IPS-20b (cell line): ENCODE measurements at regions not wholly inside any gene's neighbourhood (a gene's known extent, or its start where the extent isn't known, plus 50 kb on each side); places are given as distances from the start of the nearest gene placed in this dataset.

Source experiments
- H3K27ac ChIP-seq: one replicate; pipeline ENCODE4 v1.5.1; 2013; ENCODE audit warnings: low read length
- H3K27me3 ChIP-seq: 2 replicates; pipeline ENCODE4 v1.6.1; 2013; ENCODE audit warnings: mild to moderate bottlenecking, low read length, inconsistent platforms; ENCODE audit not compliant: insufficient read depth
- H3K36me3 ChIP-seq: 2 replicates; pipeline ENCODE4 v1.6.1; 2013; ENCODE audit warnings: low read depth, mild to moderate bottlenecking, inconsistent platforms, low read length, moderate library complexity; ENCODE audit not compliant: insufficient read depth
- H3K4me1 ChIP-seq: 2 replicates; pipeline ENCODE4 v1.6.1; 2013; ENCODE audit warnings: mild to moderate bottlenecking, control low read depth, inconsistent platforms, low read length, moderate library complexity; ENCODE audit not compliant: insufficient read depth
- H3K4me3 ChIP-seq: 2 replicates; pipeline ENCODE4 v1.5.1; 2013; ENCODE audit warnings: mild to moderate bottlenecking, low read length, inconsistent platforms
- H3K9ac ChIP-seq: 2 replicates; pipeline ENCODE4 v1.6.1; 2013; ENCODE audit warnings: low read depth, mild to moderate bottlenecking, inconsistent platforms, low read length, moderate library complexity
- H3K9me3 ChIP-seq: 2 replicates; pipeline ENCODE4 v1.6.1; 2013; ENCODE audit warnings: mild to moderate bottlenecking, low read depth, low read length, inconsistent platforms; ENCODE audit not compliant: insufficient read depth

- H3K9me3 ChIP-seq = no peaks in the 10 kb centered on the region; the same call in 1 of the 2 replicates
- no peak overlapping the region for H3K27ac ChIP-seq
- H3K4me1 ChIP-seq = peaks cover 6% of the 10 kb centered on the region
- no peak overlapping the region for H3K9ac ChIP-seq
- no peak overlapping the region for H3K4me3 ChIP-seq
- no peaks in the 10 kb centered on the region for H3K27me3 ChIP-seq
- no peaks in the 10 kb centered on the region for H3K36me3 ChIP-seq
Measured at GRCh38 chr3:194925614-194926013, 239.9 kb downstream of the FAM43A start.

GRCh38 chr3:194928227-194928626 lies 242.5 kb downstream of the FAM43A start:
- H3K27me3 ChIP-seq = no peaks in the 10 kb centered on the region
- H3K9me3 ChIP-seq = peaks cover 7% of the 10 kb centered on the region
- H3K36me3 ChIP-seq = no peaks in the 10 kb centered on the region
- no peak overlapping the region for H3K9ac ChIP-seq
- peaks cover 6% of the 10 kb centered on the region for H3K4me1 ChIP-seq
- no peak overlapping the region for H3K4me3 ChIP-seq
- H3K27ac ChIP-seq = no peak overlapping the region

GRCh38 chr3:194928831-194929577 lies 243.3 kb downstream of the FAM43A start:
- Histone ChIP-seq H3K4me1 (peaks cover 9% of the 10 kb centered on the region), H3K9me3 (peaks cover 7% of the 10 kb centered on the region), H3K27ac (no peak overlapping the region)

GRCh38 chr3:194929578-194929960 lies 243.9 kb downstream of the FAM43A start:
- H3K9ac ChIP-seq = no peak overlapping the region
- peaks cover 9% of the 10 kb centered on the region for H3K4me1 ChIP-seq
- no peak overlapping the region for H3K4me3 ChIP-seq
- no peak overlapping the region for H3K27ac ChIP-seq
- peaks cover 7% of the 10 kb centered on the region for H3K9me3 ChIP-seq
- H3K27me3 ChIP-seq = no peaks in the 10 kb centered on the region
- no peaks in the 10 kb centered on the region for H3K36me3 ChIP-seq

More at GRCh38 chr3:194928831-194929577, 243.3 kb downstream of the FAM43A start:
- Histone ChIP-seq H3K27me3 (no peaks in the 10 kb centered on the region), H3K36me3 (no peaks in the 10 kb centered on the region), H3K4me3 (no peak overlapping the region), H3K9ac (no peak overlapping the region)

GRCh38 chr3:194930377-194931204 lies 244.9 kb downstream of the FAM43A start:
- no peaks in the 10 kb centered on the region for H3K27me3 ChIP-seq
- no peaks in the 10 kb centered on the region for H3K36me3 ChIP-seq
- H3K4me1 ChIP-seq = peaks cover 7% of the 10 kb centered on the region
- no peak overlapping the region for H3K9ac ChIP-seq
- H3K9me3 ChIP-seq = peaks cover 7% of the 10 kb centered on the region
- H3K27ac ChIP-seq = no peak overlapping the region
- H3K4me3 ChIP-seq = no peak overlapping the region

- Histone ChIP-seq H3K27me3 (no peaks in the 10 kb centered on the region), H3K27ac (no peak overlapping the region), H3K9ac (no peak overlapping the region), H3K36me3 (no peaks in the 10 kb centered on the region), H3K4me1 (peaks cover 3% of the 10 kb centered on the region; the same call in 1 of the 2 replicates), H3K9me3 (peaks cover 7% of the 10 kb centered on the region), H3K4me3 (no peak overlapping the region)
Measured at GRCh38 chr3:194931347-194931746, 245.7 kb downstream of the FAM43A start.

GRCh38 chr3:194931865-194932264 lies 246.2 kb downstream of the FAM43A start:
- Histone ChIP-seq H3K9me3 (peaks cover 7% of the 10 kb centered on the region), H3K4me3 (no peak overlapping the region), H3K27me3 (no peaks in the 10 kb centered on the region), H3K9ac (no peak overlapping the region), H3K36me3 (no peaks in the 10 kb centered on the region), H3K27ac (no peak overlapping the region), H3K4me1 (peaks cover 3% of the 10 kb centered on the region; the same call in 1 of the 2 replicates)

- Histone ChIP-seq H3K4me3 (no peak overlapping the region), H3K27ac (no peak overlapping the region), H3K36me3 (no peaks in the 10 kb centered on the region), H3K9me3 (peaks cover 7% of the 10 kb centered on the region), H3K4me1 (peaks cover 3% of the 10 kb centered on the region; the same call in 1 of the 2 replicates), H3K27me3 (no peaks in the 10 kb centered on the region), H3K9ac (no peak overlapping the region)
Measured at GRCh38 chr3:194933465-194933864, 247.8 kb downstream of the FAM43A start.

- H3K27me3 ChIP-seq = no peaks in the 10 kb centered on the region
- H3K9me3 ChIP-seq = peaks cover 7% of the 10 kb centered on the region
- H3K9ac ChIP-seq = no peak overlapping the region
Measured at GRCh38 chr3:194935061-194935460, 249.4 kb downstream of the FAM43A start.

GRCh38 chr3:194935632-194936470 lies 250.2 kb downstream of the FAM43A start:
- H3K27ac ChIP-seq = no peak overlapping the region
- H3K36me3 ChIP-seq = no peaks in the 10 kb centered on the region
- peaks cover 3% of the 10 kb centered on the region; the same call in 1 of the 2 replicates for H3K4me1 ChIP-seq
- H3K27me3 ChIP-seq = no peaks in the 10 kb centered on the region
- H3K9me3 ChIP-seq = peaks cover 7% of the 10 kb centered on the region
- no peak overlapping the region for H3K9ac ChIP-seq
- H3K4me3 ChIP-seq = no peak overlapping the region

More at GRCh38 chr3:194935061-194935460, 249.4 kb downstream of the FAM43A start:
- H3K27ac ChIP-seq = no peak overlapping the region
- peaks cover 3% of the 10 kb centered on the region; the same call in 1 of the 2 replicates for H3K4me1 ChIP-seq
- H3K4me3 ChIP-seq = no peak overlapping the region
- no peaks in the 10 kb centered on the region for H3K36me3 ChIP-seq

GRCh38 chr3:194936659-194937058 lies 251.0 kb downstream of the FAM43A start:
- Histone ChIP-seq H3K36me3 (no peaks in the 10 kb centered on the region), H3K27me3 (no peaks in the 10 kb centered on the region), H3K9me3 (peaks cover 7% of the 10 kb centered on the region), H3K27ac (no peak overlapping the region), H3K4me3 (no peak overlapping the region), H3K9ac (no peak overlapping the region), H3K4me1 (peaks cover 3% of the 10 kb centered on the region; the same call in 1 of the 2 replicates)
